Sigmoid colon (tissue), 6 donors: ENCODE measurements at regions not wholly inside any gene's neighbourhood (a gene's known extent, or its start where the extent isn't known, plus 50 kb on each side); places are given as distances from the start of the nearest gene placed in this dataset.

Experiments
- DNase-seq: peaks from one replicate; pipeline ENCODE4 v3.0.0-alpha.2; 2019
- H3K27ac ChIP-seq, 4 donors: fragments of 200-600 bp; sonication (generic); one replicate each; pipeline ENCODE4 v1.5.1; 2016 to 2019; ENCODE audit warnings: mild to moderate bottlenecking in 1 of 4
- H3K27me3 ChIP-seq, 3 donors: fragments of 200-600 bp; sonication (generic); one replicate each; pipeline ENCODE4 v1.5.1; 2019; ENCODE audit warnings: mild to moderate bottlenecking in 1 of 3
- H3K36me3 ChIP-seq, 4 donors: fragments of 200-600 bp; sonication (generic); one replicate each; pipeline ENCODE4 v1.5.1; 2016 to 2019
- H3K4me1 ChIP-seq, 4 donors: fragments of 200-600 bp; sonication (generic); one replicate each; pipeline ENCODE4 v1.5.1; 2017 to 2019
- H3K4me3 ChIP-seq, 4 donors: fragments of 200-600 bp; sonication (generic); one replicate each; pipeline ENCODE4 v1.5.1; 2017 to 2019; ENCODE audit warnings: mild to moderate bottlenecking in 2 of 4, moderate library complexity in 1 of 4
- H3K9me3 ChIP-seq, 4 donors: fragments of 200-600 bp in 3 of 4; sonication (generic) in 3 of 4; one replicate each; pipeline versions ENCODE4 v1.5.1 to v1.6.1; 2013 to 2019
- EP300 ChIP-seq, 4 donors: sonication (generic); formaldehyde crosslinking; IDR thresholded peaks; one replicate each; pipeline ENCODE4 v1.6.1; 2017; ENCODE audit warnings: antibody characterized with exemption in 4 of 4
- POLR2A ChIP-seq, 2 donors: fragments of 450-650 bp; IDR thresholded peaks; one replicate each; pipeline ENCODE4 v1.6.1; 2016; ENCODE audit warnings: antibody characterized with exemption in 2 of 2, mild to moderate bottlenecking in 2 of 2, moderate library complexity in 2 of 2
- POLR2AphosphoS5 ChIP-seq, 4 donors: sonication (generic); formaldehyde crosslinking; IDR thresholded peaks; one replicate each; pipeline ENCODE4 v1.6.1; 2017; ENCODE audit warnings: antibody characterized with exemption in 4 of 4
- WGBS, 2 donors: extraction: QIAGEN DNeasy Blood & Tissue Kit; methylation state at CpG; one replicate each; pipeline ENCODE4 v1.1.7; 2013; 5-methylcytosine and 5-hydroxymethylcytosine counted together
- intact Hi-C: fragments of 100-400 bp; cut with DNase I; formaldehyde crosslinking; loops from one replicate; pipeline ENCODE4 v1.15.1; 2023
- TF ChIP-seq, protein P1 (sequence below), 4 experiments: fragments of 450-650 bp in 3 of 4; fragments of 200-600 bp in 1 of 4; IDR thresholded peaks; one replicate each; pipeline ENCODE4 v1.5.1; 2016 to 2019; ENCODE audit warnings: antibody characterized with exemption in 4 of 4, mild to moderate bottlenecking in 3 of 4, moderate library complexity in 2 of 4
- donor health status: healthy with polysubstance abuse.
- donor health status: healthy.

DNA sequence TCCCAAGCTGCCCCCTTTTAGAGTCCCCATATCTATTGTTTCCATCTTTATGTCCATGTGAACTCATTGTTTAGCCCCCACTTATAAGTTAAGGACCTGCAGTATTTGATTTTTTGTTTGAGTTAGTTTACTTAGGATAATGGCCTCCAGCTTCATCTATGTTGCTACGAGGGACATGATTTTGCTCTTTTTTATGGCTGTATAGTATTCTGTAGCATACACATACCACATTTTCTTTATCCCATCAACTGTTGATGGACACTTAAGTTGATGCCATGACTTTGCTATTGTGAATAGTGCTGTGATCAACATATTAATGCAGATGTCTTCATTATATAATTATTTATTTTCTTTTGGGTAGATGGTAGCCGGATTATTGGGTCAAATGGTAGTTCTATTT is 576.9 kb downstream of the ANKRD7 start:
- 79 to 86% methylated on average over 2 of the region's 2 CpGs for WGBS, 2 donors
- H3K4me1 ChIP-seq = no peaks in the 10 kb centered on the region
- no peaks in the 10 kb centered on the region for H3K36me3 ChIP-seq
- no peak overlapping the region for H3K4me3 ChIP-seq
- no peak for TF ChIP-seq POLR2A (IDR thresholded peaks at IDR 0.05)
- no peak overlapping the region for H3K27ac ChIP-seq
- no peaks in the 10 kb centered on the region for H3K27me3 ChIP-seq
- DNase-seq = no peak
- intact Hi-C loops = no loop called here
- peaks cover 0 to 3% (median 0%) of the 10 kb centered on the region in 4 donors for H3K9me3 ChIP-seq

DNA sequence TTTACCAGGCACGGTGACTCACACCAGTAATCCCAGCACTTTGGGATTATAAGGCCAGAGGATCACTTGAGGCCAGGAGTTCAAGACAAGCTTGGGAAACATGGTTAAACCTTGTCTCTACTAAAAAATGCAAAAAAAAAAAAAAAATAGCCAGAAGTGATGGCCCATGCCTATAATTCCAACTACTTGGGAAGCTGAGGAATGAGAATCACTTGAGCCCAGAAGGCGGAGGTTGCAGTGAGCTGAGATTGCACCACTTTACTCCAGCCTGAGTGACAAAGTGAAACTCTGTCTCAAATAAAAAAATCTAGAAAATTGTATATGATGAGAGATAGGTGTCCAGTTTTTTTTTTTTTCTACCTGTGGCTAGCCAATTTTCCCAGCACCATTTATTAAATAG is 578.2 kb downstream of the ANKRD7 start:
- TF ChIP-seq, protein P1, sequence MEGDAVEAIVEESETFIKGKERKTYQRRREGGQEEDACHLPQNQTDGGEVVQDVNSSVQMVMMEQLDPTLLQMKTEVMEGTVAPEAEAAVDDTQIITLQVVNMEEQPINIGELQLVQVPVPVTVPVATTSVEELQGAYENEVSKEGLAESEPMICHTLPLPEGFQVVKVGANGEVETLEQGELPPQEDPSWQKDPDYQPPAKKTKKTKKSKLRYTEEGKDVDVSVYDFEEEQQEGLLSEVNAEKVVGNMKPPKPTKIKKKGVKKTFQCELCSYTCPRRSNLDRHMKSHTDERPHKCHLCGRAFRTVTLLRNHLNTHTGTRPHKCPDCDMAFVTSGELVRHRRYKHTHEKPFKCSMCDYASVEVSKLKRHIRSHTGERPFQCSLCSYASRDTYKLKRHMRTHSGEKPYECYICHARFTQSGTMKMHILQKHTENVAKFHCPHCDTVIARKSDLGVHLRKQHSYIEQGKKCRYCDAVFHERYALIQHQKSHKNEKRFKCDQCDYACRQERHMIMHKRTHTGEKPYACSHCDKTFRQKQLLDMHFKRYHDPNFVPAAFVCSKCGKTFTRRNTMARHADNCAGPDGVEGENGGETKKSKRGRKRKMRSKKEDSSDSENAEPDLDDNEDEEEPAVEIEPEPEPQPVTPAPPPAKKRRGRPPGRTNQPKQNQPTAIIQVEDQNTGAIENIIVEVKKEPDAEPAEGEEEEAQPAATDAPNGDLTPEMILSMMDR (IDR thresholded peaks at IDR 0.05) = no peak
- no peak for TF ChIP-seq POLR2A (IDR thresholded peaks at IDR 0.05)
- TF ChIP-seq POLR2AphosphoS5 (IDR thresholded peaks at IDR 0.05) = no peak
- no peak for TF ChIP-seq EP300 (IDR thresholded peaks at IDR 0.05)
- no peak for DNase-seq
- Histone ChIP-seq H3K36me3 (no peaks in the 10 kb centered on the region), H3K4me3 (no peak overlapping the region), H3K27ac (no peak overlapping the region), H3K27me3 (no peaks in the 10 kb centered on the region), H3K9me3 (peaks cover 0 to 3% (median 0%) of the 10 kb centered on the region in 4 donors), H3K4me1 (no peaks in the 10 kb centered on the region)
- 94 to 98% methylated on average over 2 of the region's 2 CpGs for WGBS, 2 donors
- intact Hi-C loops = no loop called here

DNA sequence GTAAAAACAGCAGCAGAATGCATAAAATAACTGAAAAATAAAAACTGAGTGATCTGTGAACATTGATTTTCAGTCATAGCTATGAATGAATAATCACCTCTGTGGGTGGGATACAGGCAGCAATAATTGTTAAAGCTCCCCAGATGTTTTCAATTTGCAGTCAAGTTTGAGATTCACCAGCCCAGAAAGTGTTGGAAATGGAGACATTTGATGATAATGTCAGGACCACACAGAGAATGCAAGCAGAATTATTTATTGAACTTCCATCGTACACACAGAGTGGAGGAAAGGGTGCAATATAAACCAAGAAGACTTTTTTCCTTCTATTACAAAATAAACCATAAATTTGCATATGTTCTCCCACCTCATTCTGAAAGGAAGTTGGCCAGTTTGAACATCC is 601.7 kb downstream of the ANKRD7 start:
- no peaks in the 10 kb centered on the region for H3K27me3 ChIP-seq
- intact Hi-C loops = no loop called here

DNA sequence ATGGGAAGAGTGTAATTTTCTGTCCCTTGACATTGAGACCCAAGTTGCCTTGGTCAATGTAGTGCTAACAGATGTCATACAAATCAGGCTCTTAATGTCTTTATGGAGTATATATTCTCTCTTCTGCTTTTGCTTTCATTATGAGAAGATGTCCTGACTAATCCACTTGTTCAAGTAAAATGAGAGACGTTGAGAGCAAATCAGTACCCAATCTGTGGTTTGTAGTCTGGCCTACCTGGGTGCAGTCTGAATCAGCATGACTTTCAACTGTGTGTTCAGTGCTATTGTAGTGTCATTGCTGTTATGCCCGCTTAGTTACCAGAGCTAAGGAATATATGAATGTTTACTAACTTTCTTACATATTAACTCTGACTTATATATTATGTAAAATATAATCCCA is 612.4 kb downstream of the ANKRD7 start:
- no peak overlapping the region for H3K4me3 ChIP-seq
- no peak for DNase-seq
- no peaks in the 10 kb centered on the region for H3K36me3 ChIP-seq
- WGBS, 2 donors = 39 to 68% methylated on average over 2 of the region's 2 CpGs
- TF ChIP-seq POLR2A (IDR thresholded peaks at IDR 0.05) = no peak
- TF ChIP-seq POLR2AphosphoS5 (IDR thresholded peaks at IDR 0.05) = no peak
- TF ChIP-seq EP300 (IDR thresholded peaks at IDR 0.05) = no peak
- TF ChIP-seq, protein P1 (IDR thresholded peaks at IDR 0.05) = no peak
- peaks cover 0 to 3% (median 0%) of the 10 kb centered on the region in 4 donors for H3K9me3 ChIP-seq
- no peaks in the 10 kb centered on the region for H3K4me1 ChIP-seq
- no peak overlapping the region for H3K27ac ChIP-seq
- H3K27me3 ChIP-seq = no peaks in the 10 kb centered on the region
- intact Hi-C loops = no loop called here

More for the DNA sequence above, 601.7 kb downstream of the ANKRD7 start:
- no peak for DNase-seq
- Histone ChIP-seq H3K27ac (no peak overlapping the region), H3K9me3 (no peaks in the 10 kb centered on the region), H3K4me3 (no peak overlapping the region), H3K4me1 (no peaks in the 10 kb centered on the region), H3K36me3 (no peaks in the 10 kb centered on the region)
- WGBS, 2 donors = 51 to 59% methylated on average over 1 of the region's 1 CpG
- no peak for TF ChIP-seq POLR2AphosphoS5 (IDR thresholded peaks at IDR 0.05)

DNA sequence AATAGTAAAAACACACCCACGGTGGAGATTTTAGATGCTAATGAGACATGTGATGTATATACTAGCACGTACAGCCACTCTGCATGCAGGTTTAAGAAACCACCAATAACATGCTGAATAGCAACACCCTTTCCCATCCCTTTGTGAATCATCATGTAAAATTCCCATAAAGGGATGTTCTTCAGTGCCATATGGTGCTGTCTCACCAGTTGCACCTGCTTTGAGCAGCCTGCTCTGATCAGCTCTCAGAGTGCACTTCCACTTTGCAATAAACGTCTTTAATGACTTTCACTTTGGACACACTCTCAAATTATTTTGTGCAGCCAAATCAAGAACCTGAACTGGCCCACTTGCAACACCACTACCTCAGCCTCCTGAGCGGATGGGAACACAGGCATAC is 615.0 kb downstream of the ANKRD7 start:
- TF ChIP-seq POLR2A (IDR thresholded peaks at IDR 0.05) (no peak), EP300 (IDR thresholded peaks at IDR 0.05) (no peak), POLR2AphosphoS5 (IDR thresholded peaks at IDR 0.05) (no peak)
- TF ChIP-seq, protein P1 (IDR thresholded peaks at IDR 0.05) = no peak
- no peak for DNase-seq
- Histone ChIP-seq H3K36me3 (no peaks in the 10 kb centered on the region), H3K27me3 (no peaks in the 10 kb centered on the region), H3K4me3 (no peak overlapping the region), H3K27ac (no peak overlapping the region), H3K9me3 (no peaks in the 10 kb centered on the region), H3K4me1 (no peaks in the 10 kb centered on the region)
- intact Hi-C loops = no loop called here
- 62 to 73% methylated on average over 4 of the region's 4 CpGs for whole genome bisulfite sequencing, 2 donors

DNA sequence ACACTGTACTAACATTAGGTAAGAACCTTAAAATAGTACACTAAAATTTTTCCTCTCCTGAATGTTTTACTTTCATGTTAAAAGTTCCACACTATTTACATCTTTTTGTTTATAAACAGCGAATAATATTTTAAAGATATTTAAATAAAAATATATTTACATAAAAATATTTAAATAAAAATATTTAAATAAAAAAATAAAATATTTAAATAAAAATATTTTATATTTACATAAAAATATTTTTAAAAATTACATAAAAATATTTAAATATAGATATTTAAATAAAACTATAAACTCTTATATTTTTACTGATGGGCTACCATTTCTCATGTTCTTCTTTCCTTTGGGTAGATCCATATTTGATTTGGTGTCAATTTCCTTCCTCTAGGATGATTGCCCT is 619.0 kb downstream of the ANKRD7 start:
- H3K36me3 ChIP-seq = no peaks in the 10 kb centered on the region
- DNase-seq = no peak
- no peaks in the 10 kb centered on the region for H3K27me3 ChIP-seq
- H3K27ac ChIP-seq = no peak overlapping the region
- no peaks in the 10 kb centered on the region for H3K4me1 ChIP-seq
- H3K9me3 ChIP-seq = no peaks in the 10 kb centered on the region
- H3K4me3 ChIP-seq = no peak overlapping the region
- no peak for TF ChIP-seq POLR2AphosphoS5 (IDR thresholded peaks at IDR 0.05)
- no peak for TF ChIP-seq EP300 (IDR thresholded peaks at IDR 0.05)
- TF ChIP-seq, protein P1 (IDR thresholded peaks at IDR 0.05) = no peak
- no peak for TF ChIP-seq POLR2A (IDR thresholded peaks at IDR 0.05)
- 83 to 84% methylated on average over 1 of the region's 1 CpG for WGBS, 2 donors
- intact Hi-C loops = no loop called here
